Upper lobe of left lung (tissue), 6 donors: ENCODE measurements at regions not wholly inside any gene's neighbourhood (a gene's known extent, or its start where the extent isn't known, plus 50 kb on each side); places are given as distances from the start of the nearest gene placed in this dataset.
"Not testable (repeated sequence)": the region's sequence is repeated elsewhere in the genome, so short reads cannot be mapped to it uniquely, and the experiment has no call there.

Experiments used
- ATAC-seq, 2 donors: fragments of 200-7000 bp; cut with Tn5 transposase; one replicate each; pipeline ENCODE4 v1.9.1; 2022; ENCODE audit warnings: mild to moderate bottlenecking in 2 of 2, moderate library complexity in 2 of 2; ENCODE audit not compliant: low FRiP score in 2 of 2
- DNase-seq, 2 donors: peaks; one replicate each; pipeline ENCODE4 v3.0.0-alpha.2; 2019 to 2020
- H3K27ac ChIP-seq, 4 donors: fragments of 200-600 bp; sonication (generic); one replicate each; pipeline ENCODE4 v1.5.1; 2016 to 2019
- H3K27me3 ChIP-seq, 4 donors: fragments of 200-600 bp; sonication (generic); one replicate each; pipeline ENCODE4 v1.5.1; 2017 to 2019
- H3K36me3 ChIP-seq, 4 donors: fragments of 200-600 bp; sonication (generic); one replicate each; pipeline ENCODE4 v1.5.1; 2016 to 2019
- H3K4me1 ChIP-seq, 4 donors: fragments of 200-600 bp; sonication (generic); one replicate each; pipeline ENCODE4 v1.5.1; 2018 to 2019
- H3K4me3 ChIP-seq, 4 donors: fragments of 200-600 bp; sonication (generic); one replicate each; pipeline ENCODE4 v1.5.1; 2017 to 2019; ENCODE audit warnings: mild to moderate bottlenecking in 2 of 4, moderate library complexity in 1 of 4
- H3K9me3 ChIP-seq, 4 donors: fragments of 200-600 bp; sonication (generic); one replicate each; pipeline ENCODE4 v1.5.1; 2018 to 2019
- EP300 ChIP-seq, 4 donors: sonication (generic); formaldehyde crosslinking; IDR thresholded peaks; one replicate each; pipeline ENCODE4 v1.5.1; 2017; ENCODE audit warnings: antibody characterized with exemption in 4 of 4, control low read depth in 2 of 4
- POLR2A ChIP-seq, 4 donors: fragments of 450-650 bp; IDR thresholded peaks; one replicate each; pipeline ENCODE4 v1.5.1; 2016 to 2017; ENCODE audit warnings: antibody characterized with exemption in 4 of 4, mild to moderate bottlenecking in 2 of 4
- POLR2AphosphoS5 ChIP-seq, 2 donors: sonication (generic); formaldehyde crosslinking; IDR thresholded peaks; one replicate each; pipeline ENCODE4 v1.5.1; 2017; ENCODE audit warnings: antibody characterized with exemption in 2 of 2
- WGBS, 2 donors: methylation state at CpG; one replicate each; pipeline ENCODE4 v1.1.5; 2017 to 2018; 5-methylcytosine and 5-hydroxymethylcytosine counted together
- TF ChIP-seq, protein P1 (sequence below), 6 experiments: fragments of 450-650 bp in 4 of 6; fragments of 200-600 bp in 2 of 6; sonication (generic) in 2 of 6; IDR thresholded peaks; one replicate each; pipeline ENCODE4 v1.5.1; 2016 to 2019; ENCODE audit warnings: antibody characterized with exemption in 6 of 6
- donor health status: DM: no; HTN: no; CAD: no; lungs with moderate emphysema.
- donor health status: DM: no; HTN: yes; CAD: no; lungs with severe emphysema.

DNA sequence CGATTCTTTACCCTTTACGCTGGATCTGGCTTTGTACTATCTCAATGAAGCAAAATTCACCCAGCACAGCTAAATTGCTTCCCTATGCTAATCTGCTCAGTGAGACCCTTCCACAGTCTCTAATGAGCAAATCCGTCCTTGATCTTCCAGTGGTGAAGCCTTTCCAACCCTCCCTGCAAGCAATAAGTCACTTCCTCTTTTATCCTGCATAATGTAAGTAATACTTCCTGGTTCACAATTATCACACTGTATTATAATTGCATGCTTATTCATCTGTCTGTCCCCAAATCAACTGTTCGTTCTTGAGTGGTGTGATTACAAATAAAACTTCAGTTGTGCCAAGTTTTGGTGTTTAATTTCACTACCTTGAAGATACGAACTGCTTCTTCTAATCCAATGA is 404.0 kb downstream of the ADCYAP1 start:
- ATAC-seq (no peak), DNase-seq (no peak)
- H3K36me3 ChIP-seq, result no peaks in the 10 kb centered on the region
- H3K9me3 ChIP-seq, result no peaks in the 10 kb centered on the region
- WGBS, 2 donors, result 76 to 85% methylated on average over 5 of the region's 5 CpGs
- TF ChIP-seq, protein P1, sequence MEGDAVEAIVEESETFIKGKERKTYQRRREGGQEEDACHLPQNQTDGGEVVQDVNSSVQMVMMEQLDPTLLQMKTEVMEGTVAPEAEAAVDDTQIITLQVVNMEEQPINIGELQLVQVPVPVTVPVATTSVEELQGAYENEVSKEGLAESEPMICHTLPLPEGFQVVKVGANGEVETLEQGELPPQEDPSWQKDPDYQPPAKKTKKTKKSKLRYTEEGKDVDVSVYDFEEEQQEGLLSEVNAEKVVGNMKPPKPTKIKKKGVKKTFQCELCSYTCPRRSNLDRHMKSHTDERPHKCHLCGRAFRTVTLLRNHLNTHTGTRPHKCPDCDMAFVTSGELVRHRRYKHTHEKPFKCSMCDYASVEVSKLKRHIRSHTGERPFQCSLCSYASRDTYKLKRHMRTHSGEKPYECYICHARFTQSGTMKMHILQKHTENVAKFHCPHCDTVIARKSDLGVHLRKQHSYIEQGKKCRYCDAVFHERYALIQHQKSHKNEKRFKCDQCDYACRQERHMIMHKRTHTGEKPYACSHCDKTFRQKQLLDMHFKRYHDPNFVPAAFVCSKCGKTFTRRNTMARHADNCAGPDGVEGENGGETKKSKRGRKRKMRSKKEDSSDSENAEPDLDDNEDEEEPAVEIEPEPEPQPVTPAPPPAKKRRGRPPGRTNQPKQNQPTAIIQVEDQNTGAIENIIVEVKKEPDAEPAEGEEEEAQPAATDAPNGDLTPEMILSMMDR (IDR thresholded peaks at IDR 0.05), result no peak
- TF ChIP-seq EP300 (IDR thresholded peaks at IDR 0.05), result no peak
- TF ChIP-seq POLR2AphosphoS5 (IDR thresholded peaks at IDR 0.05), result no peak
- TF ChIP-seq POLR2A (IDR thresholded peaks at IDR 0.05), result no peak
- no peak overlapping the region for H3K4me3 ChIP-seq
- no peaks in the 10 kb centered on the region for H3K27me3 ChIP-seq
- no peak overlapping the region for H3K27ac ChIP-seq
- no peaks in the 10 kb centered on the region for H3K4me1 ChIP-seq

DNA sequence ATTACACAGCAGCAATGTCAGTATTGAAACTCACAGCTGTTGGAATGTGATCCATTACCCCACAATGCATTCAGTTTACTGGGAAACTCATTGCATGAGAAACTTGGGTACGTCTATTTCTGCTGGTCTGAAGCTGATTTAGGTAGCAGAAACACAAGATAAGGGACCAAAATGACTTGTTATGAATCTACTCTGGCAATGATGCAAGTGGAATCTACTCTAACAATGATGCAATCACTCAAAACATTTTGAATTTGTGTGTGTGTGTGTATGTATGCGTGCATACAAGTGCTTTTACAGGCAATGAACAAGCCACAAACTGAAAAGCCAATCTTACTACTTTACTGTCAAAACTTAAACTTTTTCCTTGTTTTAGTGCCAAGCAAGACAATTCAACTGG is 406.7 kb downstream of the ADCYAP1 start:
- H3K36me3 ChIP-seq, result no peaks in the 10 kb centered on the region
- no peak overlapping the region for H3K27ac ChIP-seq
- H3K27me3 ChIP-seq, result no peaks in the 10 kb centered on the region
- ATAC-seq (no peak), DNase-seq (no peak)
- no peaks in the 10 kb centered on the region for H3K9me3 ChIP-seq
- WGBS, 2 donors, result 72 to 91% methylated on average over 2 of the region's 2 CpGs
- H3K4me1 ChIP-seq, result no peaks in the 10 kb centered on the region
- no peak overlapping the region for H3K4me3 ChIP-seq
- no peak for TF ChIP-seq EP300 (IDR thresholded peaks at IDR 0.05)
- TF ChIP-seq, protein P1 (IDR thresholded peaks at IDR 0.05), result no peak
- TF ChIP-seq POLR2AphosphoS5 (IDR thresholded peaks at IDR 0.05), result no peak
- TF ChIP-seq POLR2A (IDR thresholded peaks at IDR 0.05), result no peak

DNA sequence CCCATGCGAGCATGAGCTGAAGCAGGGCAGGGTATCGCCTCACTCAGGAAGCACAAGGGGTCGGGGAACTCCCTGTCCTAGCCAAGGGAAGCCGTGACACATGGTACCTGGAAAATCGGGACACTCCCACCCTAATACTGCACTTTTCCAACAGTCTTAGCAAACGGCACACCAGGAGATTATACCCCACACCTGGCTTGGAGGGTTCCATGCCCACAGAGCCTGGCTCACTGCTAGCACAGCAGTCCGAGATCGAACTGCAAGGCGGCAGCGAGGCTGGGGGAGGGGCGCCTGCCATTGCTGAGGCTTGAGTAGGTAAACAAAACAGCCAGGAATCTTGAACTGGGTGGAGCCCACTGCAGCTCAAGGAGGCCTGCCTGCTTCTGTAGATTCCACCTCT is 430.7 kb downstream of the ADCYAP1 start:
- H3K27ac ChIP-seq, ATAC-seq, H3K4me3 ChIP-seq, H3K4me1 ChIP-seq, H3K9me3 ChIP-seq, H3K27me3 ChIP-seq, H3K36me3 ChIP-seq: not testable (repeated sequence)
- 80 to 89% methylated on average over 5 to 11 of the region's 11 CpGs for WGBS, 2 donors
- peak in 1 of 2 donors; percentile 10 for DNase-seq

GRCh38 chr18:1350931-1351450 is 446.3 kb downstream of the ADCYAP1 start:
- Histone ChIP-seq H3K9me3 (no peaks in the 10 kb centered on the region), H3K27me3 (no peaks in the 10 kb centered on the region), H3K27ac (no peak overlapping the region), H3K4me3 (no peak overlapping the region), H3K36me3 (no peaks in the 10 kb centered on the region), H3K4me1 (no peaks in the 10 kb centered on the region)
- no peak for DNase-seq
- 65 to 71% methylated on average over 4 of the region's 4 CpGs for WGBS, 2 donors
- no peak for TF ChIP-seq POLR2AphosphoS5 (IDR thresholded peaks at IDR 0.05)
- TF ChIP-seq, protein P1 (IDR thresholded peaks at IDR 0.05), result no peak
- TF ChIP-seq POLR2A (IDR thresholded peaks at IDR 0.05), result no peak
- no peak for TF ChIP-seq EP300 (IDR thresholded peaks at IDR 0.05)
- no peak for ATAC-seq

- H3K9me3 ChIP-seq, result no peaks in the 10 kb centered on the region
- H3K4me3 ChIP-seq, result no peak overlapping the region
- DNase-seq (no peak), ATAC-seq (no peak)
- H3K4me1 ChIP-seq, result no peaks in the 10 kb centered on the region
- no peaks in the 10 kb centered on the region for H3K36me3 ChIP-seq
- H3K27ac ChIP-seq, result no peak overlapping the region
- TF ChIP-seq, protein P1 (IDR thresholded peaks at IDR 0.05), result no peak
- TF ChIP-seq EP300 (IDR thresholded peaks at IDR 0.05) (no peak), POLR2AphosphoS5 (IDR thresholded peaks at IDR 0.05) (no peak), POLR2A (IDR thresholded peaks at IDR 0.05) (no peak)
- H3K27me3 ChIP-seq, result no peaks in the 10 kb centered on the region
Observed at GRCh38 chr18:1353025-1353424, 448.4 kb downstream of the ADCYAP1 start.
